ENCODE measurements at regions not wholly inside any gene's neighbourhood (a gene's known extent, or its start where the extent isn't known, plus 50 kb on each side); places are given as distances from the start of the nearest gene placed in this dataset.

- TF ChIP-seq CTCF (IDR thresholded peaks at IDR 0.05) (no peak), POLR2AphosphoS5 (IDR thresholded peaks at IDR 0.05) (no peak)
Measured at GRCh38 chr3:81274671-81275070, 486.8 kb downstream of the GBE1 start.

All from prostate gland (tissue), 2 donors.